GM12874 (cell line): ENCODE measurements at regions not wholly inside any gene's neighbourhood (a gene's known extent, or its start where the extent isn't known, plus 50 kb on each side); places are given as distances from the start of the nearest gene placed in this dataset.

ENCODE experiments used
- TF ChIP-seq, protein P1 (sequence below): IDR thresholded peaks from 2 replicates; pipeline ENCODE4 v1.5.1; 2011; ENCODE audit warnings: low read depth, mild to moderate bottlenecking, control low read depth, low read length, moderate library complexity; ENCODE audit not compliant: insufficient read depth

DNA sequence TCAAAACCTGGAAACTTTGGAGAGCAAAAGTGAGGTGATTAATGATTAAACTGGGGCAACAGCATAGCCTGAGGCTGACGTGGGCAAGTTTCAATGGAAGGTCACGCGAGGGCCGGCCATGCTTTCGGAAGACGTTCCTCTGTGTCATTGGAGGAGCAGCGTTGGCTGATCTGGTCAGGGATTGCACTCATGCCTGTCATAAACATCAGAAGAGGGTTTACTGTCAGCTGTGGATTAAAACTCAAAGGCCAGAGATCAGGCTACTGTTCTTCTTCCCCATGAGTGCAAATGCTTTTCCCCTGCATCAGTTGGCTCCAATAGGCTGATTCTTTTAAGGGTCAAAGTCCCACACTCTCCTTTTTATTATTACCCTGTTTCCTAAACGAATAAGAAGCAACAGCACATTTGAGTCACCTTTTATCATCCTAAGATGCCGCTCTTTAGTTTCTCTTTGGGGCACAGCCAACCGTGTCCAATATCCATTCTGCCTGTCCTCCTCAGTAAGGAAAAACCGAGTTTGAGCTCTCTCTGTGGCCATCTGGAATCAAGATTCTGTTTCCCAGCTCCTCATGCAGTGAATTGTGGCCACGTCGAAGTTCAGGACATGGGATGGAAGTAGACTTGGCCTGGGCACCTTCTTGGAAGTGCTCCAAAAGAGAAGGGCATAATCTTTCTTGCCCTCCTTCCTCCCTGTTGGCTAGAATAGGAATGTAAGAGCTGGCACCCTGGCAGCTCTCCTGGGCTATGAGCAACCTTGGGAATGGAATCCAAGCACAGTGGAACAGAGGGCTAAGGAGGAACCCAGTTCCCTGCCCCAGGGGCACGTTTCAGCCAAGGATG lies 62.5 kb upstream of the INSIG1 start:
- TF ChIP-seq, protein P1, sequence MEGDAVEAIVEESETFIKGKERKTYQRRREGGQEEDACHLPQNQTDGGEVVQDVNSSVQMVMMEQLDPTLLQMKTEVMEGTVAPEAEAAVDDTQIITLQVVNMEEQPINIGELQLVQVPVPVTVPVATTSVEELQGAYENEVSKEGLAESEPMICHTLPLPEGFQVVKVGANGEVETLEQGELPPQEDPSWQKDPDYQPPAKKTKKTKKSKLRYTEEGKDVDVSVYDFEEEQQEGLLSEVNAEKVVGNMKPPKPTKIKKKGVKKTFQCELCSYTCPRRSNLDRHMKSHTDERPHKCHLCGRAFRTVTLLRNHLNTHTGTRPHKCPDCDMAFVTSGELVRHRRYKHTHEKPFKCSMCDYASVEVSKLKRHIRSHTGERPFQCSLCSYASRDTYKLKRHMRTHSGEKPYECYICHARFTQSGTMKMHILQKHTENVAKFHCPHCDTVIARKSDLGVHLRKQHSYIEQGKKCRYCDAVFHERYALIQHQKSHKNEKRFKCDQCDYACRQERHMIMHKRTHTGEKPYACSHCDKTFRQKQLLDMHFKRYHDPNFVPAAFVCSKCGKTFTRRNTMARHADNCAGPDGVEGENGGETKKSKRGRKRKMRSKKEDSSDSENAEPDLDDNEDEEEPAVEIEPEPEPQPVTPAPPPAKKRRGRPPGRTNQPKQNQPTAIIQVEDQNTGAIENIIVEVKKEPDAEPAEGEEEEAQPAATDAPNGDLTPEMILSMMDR = no peak

DNA sequence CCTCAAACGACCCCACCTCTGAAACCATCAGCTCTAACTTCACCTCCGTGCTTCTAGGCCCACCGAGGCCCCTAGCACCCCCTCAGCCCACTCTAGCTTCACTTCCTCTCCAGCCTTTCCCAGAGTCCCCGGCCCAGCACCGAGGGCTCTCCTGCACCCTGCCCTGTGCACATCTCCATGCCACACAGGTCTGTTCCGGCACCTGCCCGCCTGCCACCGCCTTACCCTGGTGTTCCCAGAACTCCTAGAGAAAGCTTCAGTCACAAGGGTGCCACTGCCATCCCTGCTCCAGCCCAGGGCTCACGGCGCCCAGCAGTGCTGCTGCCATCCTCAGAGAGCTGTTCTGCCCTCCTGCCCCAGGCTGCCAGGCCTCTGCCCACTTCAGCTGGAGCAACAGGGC lies 61.3 kb upstream of the INSIG1 start:
- TF ChIP-seq, protein P1 = no peak

DNA sequence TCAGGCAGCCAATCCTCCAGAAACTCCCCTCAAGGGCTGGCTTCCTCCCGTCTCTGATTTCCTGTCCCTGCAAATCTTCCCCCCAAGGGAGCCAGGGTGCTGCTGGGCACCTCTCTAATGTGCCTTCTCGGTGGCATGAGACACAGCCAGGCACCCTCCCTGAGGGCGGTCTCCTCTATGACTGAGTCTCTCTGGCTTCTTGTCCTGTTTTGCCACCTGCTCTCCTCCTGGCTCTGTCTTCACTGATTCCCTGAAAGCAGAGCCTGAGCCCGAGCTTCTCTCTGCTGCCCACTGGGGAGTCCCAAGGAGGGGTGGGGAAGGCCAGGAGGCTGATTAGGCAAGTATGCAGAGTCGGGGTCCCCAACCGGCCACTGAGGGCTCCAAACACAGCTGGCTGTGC lies 60.4 kb upstream of the INSIG1 start:
- TF ChIP-seq, protein P1 = no peak

DNA sequence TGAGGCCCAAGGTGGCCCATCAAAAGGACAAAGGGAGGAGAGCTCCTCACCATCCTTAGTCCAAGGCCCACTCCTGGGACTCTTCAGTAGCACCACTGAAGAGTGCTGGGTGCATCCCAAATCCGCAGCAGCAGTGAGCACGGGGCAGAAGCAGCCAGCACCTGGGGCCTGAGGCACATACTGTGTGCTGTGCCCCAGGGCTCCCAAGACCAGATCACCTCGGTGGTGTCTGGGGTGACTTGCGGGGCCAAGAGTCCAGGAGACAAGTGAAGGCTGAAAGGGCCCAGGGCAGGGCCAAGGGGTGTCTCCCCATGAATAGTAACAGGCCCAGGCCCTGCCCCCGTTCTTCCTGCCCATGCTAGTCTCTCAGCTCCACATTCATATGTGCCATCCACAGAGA lies 59.9 kb upstream of the INSIG1 start:
- TF ChIP-seq, protein P1 = no peak

DNA sequence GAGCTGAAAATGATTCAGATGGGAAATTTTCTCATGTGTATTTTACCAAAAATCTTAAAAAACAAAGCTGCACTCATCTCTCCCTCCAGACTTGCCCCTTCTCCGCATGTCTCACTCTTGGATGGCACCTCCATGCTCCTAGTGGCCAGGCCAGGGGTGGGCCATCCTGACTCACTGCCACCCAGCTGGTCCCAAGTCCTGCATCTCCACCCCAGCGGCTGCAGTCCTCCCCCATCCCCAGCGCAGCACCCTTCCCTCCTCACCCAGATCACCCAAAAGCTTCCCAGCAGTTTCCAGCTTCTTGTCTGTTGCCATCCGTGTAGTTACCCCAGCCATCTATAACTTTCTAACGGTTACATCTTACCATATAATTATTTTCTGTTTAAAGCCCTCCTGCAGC lies 53.0 kb upstream of the INSIG1 start:
- TF ChIP-seq, protein P1 = no peak

DNA sequence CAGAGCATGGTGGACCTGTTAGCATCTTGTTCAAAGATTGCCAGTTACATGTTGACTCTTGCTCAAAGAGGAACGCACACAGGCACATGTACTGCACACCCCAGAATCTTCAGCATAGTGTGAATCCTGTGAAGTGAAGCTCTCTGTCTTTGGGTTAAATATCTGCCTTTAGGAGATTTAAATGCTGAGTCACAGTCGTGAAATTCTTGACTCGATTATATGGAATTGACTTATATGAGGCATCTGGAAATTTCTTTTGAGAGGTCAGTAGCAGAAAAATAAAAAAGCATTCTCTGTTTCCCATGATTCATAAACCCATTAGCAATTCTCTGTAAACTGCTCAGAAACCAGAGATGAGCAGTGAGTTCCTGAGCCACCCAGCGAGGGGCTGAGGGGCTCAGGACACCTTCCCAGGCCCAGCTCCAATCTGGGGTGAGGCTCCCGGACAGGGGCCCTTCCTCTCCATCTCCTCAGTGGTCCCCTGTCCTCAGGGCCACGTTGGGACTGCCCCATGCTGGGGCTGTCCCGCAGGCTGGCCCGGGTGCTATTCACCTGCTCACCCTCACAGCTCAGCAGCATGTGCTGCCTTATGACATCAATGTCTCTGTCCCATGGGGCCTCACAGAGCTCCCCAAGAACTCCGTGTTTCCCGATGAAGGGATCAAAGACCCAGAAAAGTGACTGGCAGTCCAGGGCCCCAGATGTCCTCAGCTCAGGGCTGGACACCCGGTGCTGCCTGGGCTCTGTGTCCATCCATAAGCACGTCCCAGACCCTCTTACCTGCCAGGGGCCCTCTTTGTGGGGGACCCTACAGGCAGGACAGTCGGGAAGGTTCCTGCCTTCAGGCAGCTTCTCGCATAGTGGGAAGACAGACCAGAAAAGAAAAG lies 50.0 kb upstream of the INSIG1 start:
- TF ChIP-seq, protein P1 = no peak
